ENCODE measurements at regions not wholly inside any gene's neighbourhood (a gene's known extent, or its start where the extent isn't known, plus 50 kb on each side); places are given as distances from the start of the nearest gene placed in this dataset.

- no peak for TF ChIP-seq CTCF (IDR thresholded peaks at IDR 0.05)
- no peak for TF ChIP-seq POLR2A (IDR thresholded peaks at IDR 0.05)
Measured at GRCh38 chr2:146754606-146755005, 1090.2 kb upstream of the ACVR2A start.
